T-helper 2 cell treated with Interferon-gamma antibody and Interleukin-4, amounts not matched to agents 100 ng/mL and 5 ng/mL, for 36 hours (primary cell): ENCODE measurements at regions not wholly inside any gene's neighbourhood (a gene's known extent, or its start where the extent isn't known, plus 50 kb on each side); places are given as distances from the start of the nearest gene placed in this dataset.
"Not testable (repeated sequence)": the region's sequence is repeated elsewhere in the genome, so short reads cannot be mapped to it uniquely, and the experiment has no call there.

Experiments used
- intact Hi-C: fragments of 100-400 bp; cut with micrococcal nuclease; formaldehyde crosslinking; loops from one replicate; pipeline ENCODE4 v1.15.1; 2023

DNA sequence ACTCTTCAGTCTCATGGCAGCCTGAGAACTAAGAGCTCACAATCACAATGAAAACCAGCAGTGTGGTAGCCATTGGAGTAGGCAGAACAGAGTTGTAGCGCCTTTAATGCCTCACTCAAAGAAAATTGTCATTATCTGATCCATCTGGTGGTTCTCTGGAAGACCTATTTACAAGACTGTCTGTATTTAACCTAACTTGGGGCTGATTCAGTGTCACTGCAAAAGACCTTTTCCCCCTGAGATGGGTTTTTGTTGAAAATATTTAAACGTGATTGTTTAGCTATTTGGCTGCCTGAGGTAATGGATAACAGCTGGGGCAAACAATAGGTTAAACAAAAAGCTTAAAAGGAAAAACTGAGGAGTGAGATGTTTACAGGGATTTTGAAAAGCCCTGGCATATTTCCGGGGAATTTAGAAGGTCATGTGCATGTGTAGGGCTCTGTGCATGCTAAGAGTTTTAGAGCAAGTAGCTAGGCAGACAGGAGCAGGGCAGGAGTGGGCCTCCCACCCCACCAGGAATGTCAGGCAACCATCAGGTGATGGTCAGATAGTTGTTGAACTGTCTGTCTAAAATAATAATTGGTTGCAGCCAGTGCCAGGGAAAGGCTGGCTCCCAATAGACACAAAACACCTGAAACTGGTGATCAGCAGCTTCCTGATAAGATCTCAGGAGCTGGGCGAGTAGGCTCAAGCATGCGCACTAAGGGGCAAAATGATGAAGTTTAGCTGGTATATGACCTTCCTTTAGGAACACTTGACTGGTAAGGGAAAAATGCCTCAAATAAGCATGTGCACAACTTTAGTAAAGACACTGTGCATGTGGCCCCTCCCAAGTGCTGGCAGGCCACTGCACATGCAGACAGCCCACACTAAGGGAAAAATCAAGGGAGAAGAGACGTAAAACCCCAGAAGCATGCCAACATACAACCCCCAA lies 70.8 kb upstream of the AKIRIN2 start:
- intact Hi-C loops, result no loop called here

GRCh38 chr6:87767478-87767877 lies 65.4 kb upstream of the AKIRIN2 start:
- intact Hi-C loops, result no loop called here

DNA sequence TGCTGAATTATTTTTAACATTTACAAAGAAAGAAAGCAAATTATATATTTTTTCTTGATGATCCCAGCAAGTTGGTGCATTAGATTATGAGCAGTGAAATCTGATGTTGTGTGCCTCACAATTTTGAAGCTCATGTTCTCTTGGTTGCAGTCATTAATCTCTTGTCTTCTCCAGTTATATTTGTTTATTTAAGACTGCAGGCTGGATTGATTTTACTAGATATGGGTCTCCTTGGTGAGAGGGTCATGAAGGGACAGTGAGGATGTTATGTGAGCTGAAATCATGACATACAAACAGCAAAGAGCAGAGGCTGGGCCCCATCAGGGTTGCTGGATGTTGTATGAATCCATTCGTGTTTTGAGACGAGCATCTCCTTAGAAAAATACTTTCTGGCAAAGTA lies 64.2 kb upstream of the AKIRIN2 start:
- intact Hi-C loops, result no loop called here

DNA sequence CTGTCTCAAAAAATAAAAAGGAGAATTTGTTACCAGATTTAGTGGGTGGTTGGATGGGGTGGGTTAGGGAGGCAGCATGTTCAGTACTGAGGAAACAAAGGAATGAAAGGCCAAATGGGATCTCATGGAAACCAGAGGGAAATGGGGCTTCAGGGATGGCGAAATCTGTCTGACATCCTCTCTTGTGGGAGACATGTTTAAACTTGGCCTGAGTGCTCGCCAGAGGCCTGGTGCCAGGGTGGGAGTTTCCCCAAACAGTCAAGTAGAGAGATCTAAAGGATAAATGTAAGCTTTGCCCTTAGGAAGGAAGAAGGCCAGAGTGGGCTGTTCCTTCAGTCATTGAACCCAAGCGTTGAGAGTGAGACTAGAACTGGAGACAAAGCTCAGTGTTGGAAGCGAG lies 61.9 kb upstream of the AKIRIN2 start:
- intact Hi-C loops, result no loop called here

GRCh38 chr6:87763276-87763675 lies 61.2 kb upstream of the AKIRIN2 start:
- intact Hi-C loops, result no loop called here

DNA sequence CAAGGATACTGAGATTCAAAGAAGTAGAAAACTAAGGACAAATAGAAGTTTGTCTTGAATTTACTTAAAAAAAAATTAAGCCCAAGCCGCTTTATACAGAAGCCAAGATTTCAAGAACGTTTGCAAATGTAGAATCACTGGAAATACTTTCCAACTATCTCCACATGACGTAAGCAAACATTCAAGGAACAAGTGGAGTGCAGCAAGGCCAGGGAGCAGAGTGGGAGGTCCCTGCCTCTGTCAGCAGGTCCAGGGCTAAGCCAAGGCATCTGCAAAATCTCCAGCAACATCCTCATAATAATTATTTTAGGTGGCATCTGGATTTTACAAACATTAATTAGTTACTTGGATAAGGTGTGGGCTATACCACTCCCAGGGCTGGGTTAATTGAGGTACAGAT lies 60.1 kb upstream of the AKIRIN2 start:
- intact Hi-C loops, result no loop called here

DNA sequence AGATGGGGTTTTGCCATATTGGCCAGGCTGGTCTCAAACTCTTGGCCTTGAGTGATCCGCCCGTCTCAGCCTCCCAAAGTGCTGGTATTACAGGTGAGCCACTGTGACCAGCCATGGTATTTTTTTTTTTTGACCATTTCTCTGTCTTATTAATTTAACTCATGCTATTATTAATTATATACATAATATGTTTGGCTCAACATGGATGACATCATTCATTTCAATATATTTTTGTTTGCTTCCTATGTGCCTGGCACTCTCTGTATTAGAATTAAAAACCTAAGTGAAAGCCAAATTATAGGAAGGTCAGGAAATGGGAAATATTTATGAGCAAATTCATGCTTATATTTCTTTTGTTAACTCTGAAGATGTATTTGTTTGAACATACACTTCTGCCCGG lies 55.8 kb upstream of the AKIRIN2 start:
- intact Hi-C loops, result loop anchor here (5.0 kb wide), 1 partner anchor 165 kb away; the partner anchor contains the start of gene ORC3

GRCh38 chr6:87756858-87757257 lies 54.8 kb upstream of the AKIRIN2 start:
- intact Hi-C loops, result loop anchor here (5.0 kb wide), 1 partner anchor 165 kb away; the partner anchor contains the start of gene ORC3

GRCh38 chr6:87755708-87756671 lies 54.0 kb upstream of the AKIRIN2 start:
- intact Hi-C loops, result loop anchor here (5.0 kb wide), 1 partner anchor 164 kb away; the partner anchor contains the start of gene ORC3

GRCh38 chr6:87754828-87755227 lies 52.8 kb upstream of the AKIRIN2 start:
- intact Hi-C loops, result loop anchor here (5.0 kb wide), 1 partner anchor 163 kb away; the partner anchor contains the start of gene ORC3

- intact Hi-C loops, result no loop called here
Observed at GRCh38 chr6:87753131-87753685, 51.2 kb upstream of the AKIRIN2 start.

GRCh38 chr6:87752503-87752902 lies 50.5 kb upstream of the AKIRIN2 start:
- intact Hi-C loops, result not testable (repeated sequence)
